Liver (tissue), 7 donors: ENCODE measurements at regions not wholly inside any gene's neighbourhood (a gene's known extent, or its start where the extent isn't known, plus 50 kb on each side); places are given as distances from the start of the nearest gene placed in this dataset.

Source experiments
- DNase-seq: peaks from one replicate; pipeline ENCODE4 v3.0.0-alpha.2; 2017; ENCODE audit warnings: low spot score
- H3K27ac ChIP-seq, 2 donors: one replicate each; pipeline ENCODE4 v1.7.0; 2013; ENCODE audit warnings: inconsistent platforms in 2 of 2, low read length in 2 of 2, control low read depth in 1 of 2, low read depth in 1 of 2, mild to moderate bottlenecking in 1 of 2
- H3K27me3 ChIP-seq, 4 donors: one replicate each; pipeline versions ENCODE4 v1.6.1 to v1.7.0; 2013; ENCODE audit warnings: low read length in 3 of 4, inconsistent platforms in 1 of 4, mild to moderate bottlenecking in 1 of 4, moderate library complexity in 1 of 4; ENCODE audit not compliant: control insufficient read depth in 4 of 4, insufficient read depth in 4 of 4
- H3K36me3 ChIP-seq, 4 donors: one replicate each; pipeline versions ENCODE4 v1.6.1 to v1.7.0; 2013; ENCODE audit warnings: low read length in 3 of 4, mild to moderate bottlenecking in 3 of 4, low read depth in 1 of 4, moderate library complexity in 1 of 4; ENCODE audit not compliant: control insufficient read depth in 4 of 4, insufficient read depth in 3 of 4
- H3K4me1 ChIP-seq, 4 donors: one replicate each; pipeline versions ENCODE4 v1.6.1 to v1.7.0; 2013; ENCODE audit warnings: low read length in 3 of 4, mild to moderate bottlenecking in 3 of 4, moderate library complexity in 1 of 4; ENCODE audit not compliant: control insufficient read depth in 4 of 4, insufficient read depth in 4 of 4
- H3K4me3 ChIP-seq, 3 donors: one replicate each; pipeline versions ENCODE4 v1.6.1 to v1.7.0; 2013; ENCODE audit warnings: low read length in 3 of 3, control low read depth in 1 of 3, low read depth in 1 of 3, mild to moderate bottlenecking in 1 of 3
- H3K9ac ChIP-seq, 2 donors: one replicate each; pipeline ENCODE4 v1.7.0; 2013; ENCODE audit warnings: low read length in 2 of 2, mild to moderate bottlenecking in 2 of 2, moderate library complexity in 2 of 2, control low read depth in 1 of 2, low read depth in 1 of 2
- H3K9me3 ChIP-seq, 4 donors: one replicate each; pipeline versions ENCODE4 v1.6.1 to v1.7.0; 2013; ENCODE audit warnings: low read length in 3 of 4; ENCODE audit not compliant: control insufficient read depth in 4 of 4
- ATF3 ChIP-seq: IDR thresholded peaks from 2 replicates; pipeline ENCODE4 v1.6.1; 2016; ENCODE audit warnings: antibody characterized with exemption
- EGR1 ChIP-seq, 2 donors: IDR thresholded peaks; 2 replicates each; pipeline ENCODE4 v1.6.1; 2016 to 2018; ENCODE audit warnings: antibody characterized with exemption in 2 of 2, low read depth in 2 of 2
- FOXA1 ChIP-seq: IDR thresholded peaks from 2 replicates; pipeline ENCODE4 v1.6.1; 2016; ENCODE audit warnings: antibody characterized with exemption
- FOXA2 ChIP-seq: IDR thresholded peaks from 2 replicates; pipeline ENCODE4 v1.6.1; 2016; ENCODE audit warnings: antibody characterized with exemption
- GABPA ChIP-seq, 2 donors: IDR thresholded peaks in 1 of 2; conservative IDR thresholded peaks in 1 of 2; 2 replicates each; pipeline ENCODE4 v1.6.1; 2016; ENCODE audit warnings: antibody characterized with exemption in 2 of 2, mild to moderate bottlenecking in 1 of 2, moderate library complexity in 1 of 2
- HNF4A ChIP-seq, 2 donors: conservative IDR thresholded peaks; 2 replicates each; pipeline ENCODE4 v1.6.1; 2016; ENCODE audit warnings: antibody characterized with exemption in 2 of 2, mild to moderate bottlenecking in 2 of 2
- HNF4G ChIP-seq: IDR thresholded peaks from 2 replicates; pipeline ENCODE4 v1.6.1; 2016; ENCODE audit warnings: antibody characterized with exemption
- JUND ChIP-seq, 2 donors: IDR thresholded peaks; 2 replicates each; pipeline ENCODE4 v1.6.1; 2016; ENCODE audit warnings: antibody characterized with exemption in 2 of 2
- MAX ChIP-seq: IDR thresholded peaks from 2 replicates; pipeline ENCODE4 v1.6.1; 2016; ENCODE audit warnings: antibody characterized with exemption
- NR2F2 ChIP-seq: IDR thresholded peaks from 2 replicates; pipeline ENCODE4 v1.6.1; 2016; ENCODE audit warnings: antibody characterized with exemption
- RAD21 ChIP-seq, 2 donors: IDR thresholded peaks; 2 replicates each; pipeline ENCODE4 v1.6.1; 2016; ENCODE audit warnings: antibody characterized with exemption in 2 of 2, mild to moderate bottlenecking in 2 of 2
- REST ChIP-seq: IDR thresholded peaks from 2 replicates; pipeline ENCODE4 v1.6.1; 2016; ENCODE audit warnings: antibody characterized with exemption, mild to moderate bottlenecking
- RXRA ChIP-seq, 2 donors: IDR thresholded peaks; 2 replicates each; pipeline ENCODE4 v1.6.1; 2017 to 2018; ENCODE audit warnings: antibody characterized with exemption in 2 of 2, mild to moderate bottlenecking in 1 of 2
- SP1 ChIP-seq: IDR thresholded peaks from 2 replicates; pipeline ENCODE4 v1.6.1; 2018; ENCODE audit warnings: antibody characterized with exemption, mild to moderate bottlenecking
- TAF1 ChIP-seq: conservative IDR thresholded peaks from 2 replicates; pipeline ENCODE4 v1.6.1; 2016; ENCODE audit warnings: antibody characterized with exemption, mild to moderate bottlenecking
- YY1 ChIP-seq: IDR thresholded peaks from 2 replicates; pipeline ENCODE4 v1.6.1; 2016; ENCODE audit warnings: antibody characterized with exemption, mild to moderate bottlenecking
- TF ChIP-seq, protein P1 (sequence below): fragments of 150-350 bp; IDR thresholded peaks from 2 replicates; pipeline ENCODE4 v1.5.1; 2017; ENCODE audit warnings: improper control_type of control experiment, low read depth, low read length; ENCODE audit not compliant: missing input control
- TF ChIP-seq, protein P2 (sequence below): IDR thresholded peaks from 2 replicates; pipeline ENCODE4 v1.6.1; 2016; ENCODE audit warnings: antibody characterized with exemption
- donor health status: healthy.
- donor health status: healthy.
- donor health status: healthy.
- donor health status: healthy.

DNA sequence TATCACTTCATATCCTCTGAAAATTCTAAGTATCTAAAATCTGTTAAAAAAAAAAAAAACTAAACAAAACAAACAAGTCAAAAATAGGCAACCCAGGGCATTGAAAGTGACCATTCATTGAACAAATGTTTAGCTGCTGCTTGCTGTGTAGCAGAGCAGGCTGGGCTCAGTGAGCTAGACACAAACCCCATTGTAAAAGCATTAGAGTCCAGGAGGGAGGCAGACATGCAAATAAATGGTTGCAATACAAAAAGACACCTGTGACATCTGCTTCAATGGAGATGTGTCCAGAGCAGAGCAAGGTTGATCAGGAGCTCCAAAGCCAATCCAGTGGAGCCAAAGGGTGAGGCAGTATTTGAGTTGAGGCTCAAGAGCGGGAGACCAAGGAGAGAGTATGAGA lies 267.3 kb upstream of the GATB start (continued):
- TF ChIP-seq, protein P1, sequence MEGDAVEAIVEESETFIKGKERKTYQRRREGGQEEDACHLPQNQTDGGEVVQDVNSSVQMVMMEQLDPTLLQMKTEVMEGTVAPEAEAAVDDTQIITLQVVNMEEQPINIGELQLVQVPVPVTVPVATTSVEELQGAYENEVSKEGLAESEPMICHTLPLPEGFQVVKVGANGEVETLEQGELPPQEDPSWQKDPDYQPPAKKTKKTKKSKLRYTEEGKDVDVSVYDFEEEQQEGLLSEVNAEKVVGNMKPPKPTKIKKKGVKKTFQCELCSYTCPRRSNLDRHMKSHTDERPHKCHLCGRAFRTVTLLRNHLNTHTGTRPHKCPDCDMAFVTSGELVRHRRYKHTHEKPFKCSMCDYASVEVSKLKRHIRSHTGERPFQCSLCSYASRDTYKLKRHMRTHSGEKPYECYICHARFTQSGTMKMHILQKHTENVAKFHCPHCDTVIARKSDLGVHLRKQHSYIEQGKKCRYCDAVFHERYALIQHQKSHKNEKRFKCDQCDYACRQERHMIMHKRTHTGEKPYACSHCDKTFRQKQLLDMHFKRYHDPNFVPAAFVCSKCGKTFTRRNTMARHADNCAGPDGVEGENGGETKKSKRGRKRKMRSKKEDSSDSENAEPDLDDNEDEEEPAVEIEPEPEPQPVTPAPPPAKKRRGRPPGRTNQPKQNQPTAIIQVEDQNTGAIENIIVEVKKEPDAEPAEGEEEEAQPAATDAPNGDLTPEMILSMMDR: no peak
- TF ChIP-seq HNF4A (conservative IDR thresholded peaks at IDR 0.05) (no peak), RXRA (IDR thresholded peaks at IDR 0.05) (no peak), FOXA1 (no peak), ATF3 (no peak)

DNA sequence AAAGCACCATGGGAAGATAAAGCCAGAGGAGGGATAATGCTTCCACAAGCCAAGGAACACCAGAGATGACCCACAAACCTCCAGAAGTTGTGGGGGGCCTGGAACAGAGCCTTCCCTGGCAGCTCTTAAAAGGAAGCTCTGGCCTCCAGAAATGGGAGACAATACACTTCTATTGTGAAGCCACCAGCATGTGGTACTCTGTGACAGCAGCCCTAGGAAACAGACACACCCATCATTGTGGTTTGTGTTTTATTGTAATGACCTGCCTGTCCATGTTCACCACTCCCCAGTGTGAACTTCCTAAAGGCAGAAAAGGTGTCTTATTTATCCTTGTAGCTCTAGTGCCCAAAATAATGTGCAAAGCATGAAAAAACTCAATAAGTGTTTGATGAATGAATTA lies 264.1 kb upstream of the GATB start:
- DNase-seq: no peak
- no peak overlapping the region for H3K4me3 ChIP-seq
- no peak for TF ChIP-seq HNF4A (conservative IDR thresholded peaks at IDR 0.05)
- TF ChIP-seq ATF3: no peak
- TF ChIP-seq, protein P1: no peak
- TF ChIP-seq JUND (IDR thresholded peaks at IDR 0.05): no peak
- no peak for TF ChIP-seq SP1
- no peak for TF ChIP-seq GABPA (IDR thresholded peaks at IDR 0.05 in 1 of 2, conservative IDR thresholded peaks at IDR 0.05 in 1 of 2)
- TF ChIP-seq NR2F2: no peak
- no peak for TF ChIP-seq RXRA (IDR thresholded peaks at IDR 0.05)
- TF ChIP-seq MAX: no peak
- TF ChIP-seq FOXA1: no peak
- TF ChIP-seq, protein P2, sequence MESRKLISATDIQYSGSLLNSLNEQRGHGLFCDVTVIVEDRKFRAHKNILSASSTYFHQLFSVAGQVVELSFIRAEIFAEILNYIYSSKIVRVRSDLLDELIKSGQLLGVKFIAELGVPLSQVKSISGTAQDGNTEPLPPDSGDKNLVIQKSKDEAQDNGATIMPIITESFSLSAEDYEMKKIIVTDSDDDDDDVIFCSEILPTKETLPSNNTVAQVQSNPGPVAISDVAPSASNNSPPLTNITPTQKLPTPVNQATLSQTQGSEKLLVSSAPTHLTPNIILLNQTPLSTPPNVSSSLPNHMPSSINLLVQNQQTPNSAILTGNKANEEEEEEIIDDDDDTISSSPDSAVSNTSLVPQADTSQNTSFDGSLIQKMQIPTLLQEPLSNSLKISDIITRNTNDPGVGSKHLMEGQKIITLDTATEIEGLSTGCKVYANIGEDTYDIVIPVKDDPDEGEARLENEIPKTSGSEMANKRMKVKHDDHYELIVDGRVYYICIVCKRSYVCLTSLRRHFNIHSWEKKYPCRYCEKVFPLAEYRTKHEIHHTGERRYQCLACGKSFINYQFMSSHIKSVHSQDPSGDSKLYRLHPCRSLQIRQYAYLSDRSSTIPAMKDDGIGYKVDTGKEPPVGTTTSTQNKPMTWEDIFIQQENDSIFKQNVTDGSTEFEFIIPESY: no peak
- TF ChIP-seq FOXA2: no peak
- no peak for TF ChIP-seq RAD21 (IDR thresholded peaks at IDR 0.05)
- no peak for TF ChIP-seq EGR1 (IDR thresholded peaks at IDR 0.05; ENCODE audit: low read depth in 2 of 2)
- TF ChIP-seq REST: no peak
- no peak for TF ChIP-seq HNF4G
- TF ChIP-seq TAF1: no peak
- no peak for TF ChIP-seq YY1

More for the DNA sequence above, 264.1 kb upstream of the GATB start:
- no peaks in the 10 kb centered on the region for H3K27me3 ChIP-seq
- no peak overlapping the region for H3K27ac ChIP-seq
- H3K9ac ChIP-seq: no peak overlapping the region
- H3K4me1 ChIP-seq: no peaks in the 10 kb centered on the region
- no peaks in the 10 kb centered on the region for H3K36me3 ChIP-seq
- peaks cover 0 to 3% (median 0%) of the 10 kb centered on the region in 4 donors for H3K9me3 ChIP-seq
